NCI-H187 treated with DMSO at 0.1 percent for 48 hours (cell line): ENCODE measurements at regions not wholly inside any gene's neighbourhood (a gene's known extent, or its start where the extent isn't known, plus 50 kb on each side); places are given as distances from the start of the nearest gene placed in this dataset.
A peak's percentile ranks its signal among the peaks of the same experiment; 100 is the strongest.

ENCODE experiments used
- DNase-seq: peaks from one replicate; lab custom pipeline; 2025; lab: John Stamatoyannopoulos, UW

GRCh38 chrX:147405764-147406163 lies 506.0 kb upstream of the FMR1 start:
- DNase-seq = no peak

GRCh38 chrX:147403040-147403439 lies 508.7 kb upstream of the FMR1 start:
- DNase-seq = no peak

GRCh38 chrX:147378767-147379166 lies 533.0 kb upstream of the FMR1 start:
- DNase-seq = no peak

GRCh38 chrX:147377728-147378127 lies 534.0 kb upstream of the FMR1 start:
- no peak for DNase-seq

GRCh38 chrX:147376601-147377422 lies 534.9 kb upstream of the FMR1 start:
- peak; percentile 86 for DNase-seq

GRCh38 chrX:147364896-147365295 lies 546.8 kb upstream of the FMR1 start:
- no peak for DNase-seq

- DNase-seq = no peak
These were observed 537.1 kb upstream of the CXorf51A start for GRCh38 chrX:147351644-147352043.

- no peak for DNase-seq
These were observed 528.9 kb upstream of the CXorf51A start for GRCh38 chrX:147343467-147343866.

GRCh38 chrX:147342197-147342596 lies 527.7 kb upstream of the CXorf51A start:
- DNase-seq = no peak

- no peak for DNase-seq
These were observed 526.4 kb upstream of the CXorf51A start for GRCh38 chrX:147340947-147341346.

GRCh38 chrX:147333821-147334220 lies 519.3 kb upstream of the CXorf51A start:
- DNase-seq = no peak

- peak; percentile 12 for DNase-seq
These were observed 508.0 kb upstream of the CXorf51A start for GRCh38 chrX:147322496-147322895.

- DNase-seq = no peak
These were observed 500.9 kb upstream of the CXorf51A start for GRCh38 chrX:147315483-147315882.
